ENCODE measurements at regions not wholly inside any gene's neighbourhood (a gene's known extent, or its start where the extent isn't known, plus 50 kb on each side); places are given as distances from the start of the nearest gene placed in this dataset.
A peak's percentile ranks its signal among the peaks of the same experiment; 100 is the strongest.
"Not testable (repeated sequence)": the region's sequence is repeated elsewhere in the genome, so short reads cannot be mapped to it uniquely, and the experiment has no call there.

- no peaks in the 10 kb centered on the region for H3K9me3 Mint-ChIP-seq
- H3K27me3 Mint-ChIP-seq (ENCODE audit: low read depth) = peaks cover 4% of the 10 kb centered on the region
- ATAC-seq (no peak), DNase-seq (no peak)
- no peaks in the 10 kb centered on the region for H3K36me3 Mint-ChIP-seq (ENCODE audit: insufficient read depth)
- H3K4me1 Mint-ChIP-seq (ENCODE audit: low read depth) = no peaks in the 10 kb centered on the region
- no peak overlapping the region for H3K4me3 Mint-ChIP-seq
Measured at GRCh38 chr15:62323353-62323890, 158.3 kb upstream of the C2CD4B start.

GRCh38 chr15:62324382-62324781, 159.3 kb upstream of the C2CD4B start:
- Mint-ChIP-seq H3K36me3 (ENCODE audit: insufficient read depth) (no peaks in the 10 kb centered on the region), H3K27me3 (ENCODE audit: low read depth) (peaks cover 4% of the 10 kb centered on the region), H3K9me3 (no peaks in the 10 kb centered on the region), H3K4me3 (no peak overlapping the region), H3K4me1 (ENCODE audit: low read depth) (no peaks in the 10 kb centered on the region)
- DNase-seq (no peak), ATAC-seq (no peak)

GRCh38 chr15:62325597-62325996, 160.5 kb upstream of the C2CD4B start:
- Mint-ChIP-seq H3K9me3 (no peaks in the 10 kb centered on the region), H3K27me3 (ENCODE audit: low read depth) (peaks cover 4% of the 10 kb centered on the region), H3K36me3 (ENCODE audit: insufficient read depth) (no peaks in the 10 kb centered on the region), H3K4me1 (ENCODE audit: low read depth) (no peaks in the 10 kb centered on the region), H3K4me3 (no peak overlapping the region)
- no peak for ATAC-seq
- DNase-seq = no peak

- no peak overlapping the region for H3K4me3 Mint-ChIP-seq
- no peak for DNase-seq
- H3K27me3 Mint-ChIP-seq (ENCODE audit: low read depth) = peaks cover 4% of the 10 kb centered on the region
- ATAC-seq = no peak
- H3K4me1 Mint-ChIP-seq (ENCODE audit: low read depth) = no peaks in the 10 kb centered on the region
- no peaks in the 10 kb centered on the region for H3K36me3 Mint-ChIP-seq (ENCODE audit: insufficient read depth)
- H3K9me3 Mint-ChIP-seq = no peaks in the 10 kb centered on the region
Measured at GRCh38 chr15:62326460-62327011, 161.5 kb upstream of the C2CD4B start.

- Mint-ChIP-seq H3K9me3 (no peaks in the 10 kb centered on the region), H3K4me3 (no peak overlapping the region), H3K36me3 (ENCODE audit: insufficient read depth) (no peaks in the 10 kb centered on the region), H3K27me3 (ENCODE audit: low read depth) (peaks cover 4% of the 10 kb centered on the region), H3K4me1 (ENCODE audit: low read depth) (no peaks in the 10 kb centered on the region)
- ATAC-seq (no peak), DNase-seq (no peak)
Measured at GRCh38 chr15:62327406-62327805, 162.3 kb upstream of the C2CD4B start.

- H3K27me3 Mint-ChIP-seq (ENCODE audit: low read depth); ATAC-seq; H3K4me3 Mint-ChIP-seq; DNase-seq; H3K4me1 Mint-ChIP-seq (ENCODE audit: low read depth); H3K36me3 Mint-ChIP-seq (ENCODE audit: insufficient read depth); H3K9me3 Mint-ChIP-seq: not testable (repeated sequence)
Measured at GRCh38 chr15:62332472-62332871, 167.4 kb upstream of the C2CD4B start.

- ATAC-seq = no peak
- Mint-ChIP-seq H3K9me3 (no peaks in the 10 kb centered on the region), H3K4me3 (no peak overlapping the region), H3K27me3 (ENCODE audit: low read depth) (no peaks in the 10 kb centered on the region), H3K4me1 (ENCODE audit: low read depth) (no peaks in the 10 kb centered on the region), H3K36me3 (ENCODE audit: insufficient read depth) (no peaks in the 10 kb centered on the region)
- no peak for DNase-seq
Measured at GRCh38 chr15:62334536-62334935, 169.5 kb upstream of the C2CD4B start.

- DNase-seq (no peak), ATAC-seq (no peak)
- Mint-ChIP-seq H3K9me3 (no peaks in the 10 kb centered on the region), H3K27me3 (ENCODE audit: low read depth) (peaks cover 8% of the 10 kb centered on the region), H3K36me3 (ENCODE audit: insufficient read depth) (no peaks in the 10 kb centered on the region), H3K4me3 (no peak overlapping the region), H3K4me1 (ENCODE audit: low read depth) (no peaks in the 10 kb centered on the region)
Measured at GRCh38 chr15:62337934-62338333, 172.8 kb upstream of the C2CD4B start.

GRCh38 chr15:62338497-62338896, 173.4 kb upstream of the C2CD4B start:
- no peak for ATAC-seq
- Mint-ChIP-seq H3K9me3 (no peaks in the 10 kb centered on the region), H3K36me3 (ENCODE audit: insufficient read depth) (no peaks in the 10 kb centered on the region), H3K27me3 (ENCODE audit: low read depth) (peaks cover 8% of the 10 kb centered on the region), H3K4me3 (no peak overlapping the region), H3K4me1 (ENCODE audit: low read depth) (no peaks in the 10 kb centered on the region)
- no peak for DNase-seq

- Mint-ChIP-seq H3K36me3 (ENCODE audit: insufficient read depth) (no peaks in the 10 kb centered on the region), H3K9me3 (no peaks in the 10 kb centered on the region), H3K27me3 (ENCODE audit: low read depth) (peaks cover 8% of the 10 kb centered on the region), H3K4me1 (ENCODE audit: low read depth) (peaks cover 3% of the 10 kb centered on the region), H3K4me3 (no peak overlapping the region)
- no peak for ATAC-seq
- no peak for DNase-seq
Measured at GRCh38 chr15:62342959-62343358, 177.9 kb upstream of the C2CD4B start.

GRCh38 chr15:62343397-62343796, 178.3 kb upstream of the C2CD4B start:
- no peak overlapping the region for H3K4me3 Mint-ChIP-seq

GRCh38 chr15:62344806-62345539, 179.9 kb upstream of the C2CD4B start:
- Mint-ChIP-seq H3K27me3 (ENCODE audit: low read depth) (peaks cover 5% of the 10 kb centered on the region), H3K36me3 (ENCODE audit: insufficient read depth) (no peaks in the 10 kb centered on the region), H3K4me3 (peak overlapping the region; percentile 64), H3K4me1 (ENCODE audit: low read depth) (peaks cover 3% of the 10 kb centered on the region), H3K9me3 (no peaks in the 10 kb centered on the region)
- peak; percentile 30 for DNase-seq
- peak; percentile 76 to 89 for ATAC-seq

More at GRCh38 chr15:62343397-62343796, 178.3 kb upstream of the C2CD4B start:
- no peak for DNase-seq
- H3K27me3 Mint-ChIP-seq (ENCODE audit: low read depth) = peaks cover 8% of the 10 kb centered on the region
- H3K4me1 Mint-ChIP-seq (ENCODE audit: low read depth) = peaks cover 3% of the 10 kb centered on the region
- H3K36me3 Mint-ChIP-seq (ENCODE audit: insufficient read depth) = no peaks in the 10 kb centered on the region
- no peaks in the 10 kb centered on the region for H3K9me3 Mint-ChIP-seq
- no peak for ATAC-seq

GRCh38 chr15:62346168-62346567, 181.1 kb upstream of the C2CD4B start:
- H3K9me3 Mint-ChIP-seq = no peaks in the 10 kb centered on the region
- H3K4me1 Mint-ChIP-seq (ENCODE audit: low read depth) = peaks cover 3% of the 10 kb centered on the region

GRCh38 chr15:62348118-62348517, 183.0 kb upstream of the C2CD4B start:
- Mint-ChIP-seq H3K9me3 (no peaks in the 10 kb centered on the region), H3K27me3 (ENCODE audit: low read depth) (peaks cover 4% of the 10 kb centered on the region), H3K4me3 (no peak overlapping the region), H3K36me3 (ENCODE audit: insufficient read depth) (no peaks in the 10 kb centered on the region), H3K4me1 (ENCODE audit: low read depth) (peaks cover 3% of the 10 kb centered on the region)
- DNase-seq (no peak), ATAC-seq (no peak)

More at GRCh38 chr15:62346168-62346567, 181.1 kb upstream of the C2CD4B start:
- no peak overlapping the region for H3K4me3 Mint-ChIP-seq
- peaks cover under 1% of the 10 kb centered on the region for H3K27me3 Mint-ChIP-seq (ENCODE audit: low read depth)
- ATAC-seq (no peak), DNase-seq (no peak)
- H3K36me3 Mint-ChIP-seq (ENCODE audit: insufficient read depth) = no peaks in the 10 kb centered on the region

GRCh38 chr15:62348623-62349022, 183.5 kb upstream of the C2CD4B start:
- peaks cover 3% of the 10 kb centered on the region for H3K4me1 Mint-ChIP-seq (ENCODE audit: low read depth)
- ATAC-seq (no peak), DNase-seq (no peak)
- no peaks in the 10 kb centered on the region for H3K36me3 Mint-ChIP-seq (ENCODE audit: insufficient read depth)
- no peak overlapping the region for H3K4me3 Mint-ChIP-seq
- H3K27me3 Mint-ChIP-seq (ENCODE audit: low read depth) = peaks cover 4% of the 10 kb centered on the region
- no peaks in the 10 kb centered on the region for H3K9me3 Mint-ChIP-seq

Measured in activated T-cell treated with anti-CD3 and anti-CD28 coated beads, Interleukin-2, amount 50 U/mL, for 4 hours (primary cell).